NOMO-1 (cell line): ENCODE measurements at regions not wholly inside any gene's neighbourhood (a gene's known extent, or its start where the extent isn't known, plus 50 kb on each side); places are given as distances from the start of the nearest gene placed in this dataset.
"Not testable (repeated sequence)": the region's sequence is repeated elsewhere in the genome, so short reads cannot be mapped to it uniquely, and the experiment has no call there.

ENCODE experiments used
- DNase-seq, 2 experiments: peaks; one replicate each; lab custom pipeline; 2025; ENCODE audit not compliant: unreplicated experiment in 2 of 2; lab: John Stamatoyannopoulos, UW

DNA sequence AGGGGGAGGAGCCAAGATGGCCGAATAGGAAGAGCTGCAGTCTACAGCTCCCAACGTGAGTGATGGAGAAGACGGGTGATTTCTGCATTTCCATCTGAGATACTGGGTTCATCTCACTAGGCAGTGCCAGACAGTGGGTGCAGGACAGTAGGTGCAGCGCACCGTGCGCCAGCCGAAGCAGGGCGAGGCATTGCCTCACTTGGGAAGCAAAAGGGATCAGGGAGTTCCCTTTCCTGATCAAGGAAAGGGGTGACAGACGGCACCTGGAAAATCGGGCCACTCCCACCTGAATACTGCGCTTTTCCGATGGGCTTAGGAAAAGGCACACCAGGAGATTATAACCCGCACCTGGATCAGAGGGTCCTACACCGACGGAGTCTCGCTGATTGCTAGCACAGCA is 121.1 kb upstream of the SESTD1 start:
- DNase-seq, result not testable (repeated sequence)

DNA sequence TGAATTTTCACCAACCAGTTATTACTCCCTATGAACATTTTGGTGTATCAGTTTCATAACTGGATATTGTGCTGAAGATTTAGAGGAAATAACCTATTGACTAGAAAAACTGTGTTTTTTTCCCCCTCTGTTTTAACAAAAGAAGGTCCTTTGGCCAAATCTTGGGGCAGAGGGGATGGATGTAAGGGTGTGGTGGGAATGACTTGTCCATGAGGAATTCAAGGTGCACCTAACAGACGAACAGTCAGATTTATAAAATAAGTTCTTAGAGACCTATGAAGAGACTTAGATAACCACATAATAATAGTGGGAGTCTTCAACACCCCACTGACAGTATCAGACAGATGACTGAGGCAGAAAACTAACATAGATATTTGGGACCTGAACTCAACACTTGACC is 119.3 kb upstream of the SESTD1 start:
- DNase-seq, result no peak

DNA sequence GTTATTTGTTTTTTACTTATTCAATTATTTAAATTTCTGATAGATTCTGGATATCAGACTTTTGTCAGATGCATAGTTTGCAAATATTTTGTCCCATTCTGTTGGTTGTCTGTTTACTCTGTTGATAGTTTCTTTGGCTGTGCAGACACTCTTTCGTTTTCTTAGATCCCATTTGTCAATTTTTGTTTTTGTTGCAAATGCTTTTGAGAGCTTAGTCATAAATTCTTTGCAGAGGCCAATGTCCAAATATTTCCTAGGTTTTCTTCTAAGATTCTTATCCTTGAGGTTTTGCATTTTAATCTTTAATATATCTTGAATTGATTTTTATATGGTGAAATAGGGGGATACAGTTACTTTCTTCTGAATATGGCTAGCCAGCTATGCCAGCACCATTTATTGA is 112.7 kb upstream of the SESTD1 start:
- no peak for DNase-seq

DNA sequence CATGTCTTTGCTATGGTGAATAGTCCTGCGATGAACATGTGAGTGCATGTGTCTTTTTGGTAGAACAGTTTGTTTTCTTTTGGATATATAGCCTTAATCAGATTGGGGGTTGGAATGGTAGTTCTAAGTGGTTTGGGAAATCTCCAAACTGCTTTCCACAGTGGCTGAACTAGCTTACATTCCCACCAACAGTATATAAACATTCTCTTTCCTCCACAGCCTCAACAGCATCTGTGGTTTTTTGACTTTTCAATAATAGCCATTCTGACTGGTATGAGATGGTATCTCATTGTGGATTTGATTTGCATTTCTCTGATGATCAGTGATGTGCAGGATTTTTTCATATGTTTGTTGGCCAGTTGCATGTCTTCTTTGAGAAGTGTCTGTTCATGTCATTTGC is 112.2 kb upstream of the SESTD1 start:
- DNase-seq, result no peak

DNA sequence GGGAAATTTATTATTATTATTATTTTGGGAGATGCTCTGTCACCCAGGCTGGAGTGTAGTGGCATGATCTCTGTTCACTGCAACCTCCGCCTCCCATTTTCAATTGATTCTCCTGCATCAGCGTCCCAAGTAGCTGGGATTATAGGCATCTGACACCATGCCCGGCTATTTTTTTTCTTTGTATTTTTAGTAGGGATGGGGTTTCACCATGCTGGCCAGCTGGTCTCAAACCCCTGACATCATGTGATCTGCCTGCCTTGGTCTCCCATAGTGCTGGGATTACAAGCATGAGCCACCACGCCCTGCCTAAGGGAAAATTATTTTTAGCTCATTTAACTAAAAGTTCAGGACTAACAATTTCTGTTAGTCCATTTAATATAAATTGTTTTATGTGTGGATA is 109.2 kb upstream of the SESTD1 start:
- DNase-seq, result no peak

DNA sequence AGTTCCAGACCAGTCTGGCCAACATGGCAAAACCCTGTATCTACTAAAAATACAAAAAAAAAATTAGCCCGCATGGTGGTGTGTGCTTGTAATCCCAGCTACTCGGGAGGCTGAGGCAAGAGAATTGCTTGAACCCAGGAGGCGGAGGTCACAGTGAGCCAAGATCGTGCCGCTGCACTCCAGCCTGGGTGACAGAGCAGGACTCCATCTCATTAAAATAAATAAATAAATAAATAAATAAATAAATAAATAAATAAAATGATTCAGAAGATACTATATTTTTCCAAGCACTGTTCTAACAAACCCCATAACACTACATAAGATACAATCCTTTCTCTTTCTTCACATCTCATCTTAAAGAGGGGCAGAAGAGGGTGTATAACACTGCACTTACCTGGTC is 100.9 kb upstream of the SESTD1 start:
- DNase-seq, result not testable (repeated sequence)

DNA sequence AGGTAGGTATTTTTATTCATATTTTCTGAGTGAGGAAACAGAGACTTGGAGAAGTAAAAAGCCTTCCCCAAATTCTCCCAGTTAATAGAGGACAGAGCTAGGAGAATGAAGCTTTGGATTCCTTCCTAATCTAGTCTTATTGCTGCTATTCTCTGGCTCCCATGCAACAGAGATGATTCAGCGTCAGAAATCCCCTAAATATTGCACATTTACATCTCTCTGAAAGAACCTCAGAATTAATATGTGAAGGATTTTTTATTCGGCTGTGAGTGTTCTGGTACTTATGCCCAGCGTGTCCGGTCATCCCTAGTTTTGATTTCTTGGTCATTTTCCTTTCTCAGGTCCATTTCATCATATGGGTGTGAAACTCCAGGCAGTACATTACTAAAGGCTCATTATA is 91.2 kb upstream of the SESTD1 start:
- DNase-seq, result no peak

DNA sequence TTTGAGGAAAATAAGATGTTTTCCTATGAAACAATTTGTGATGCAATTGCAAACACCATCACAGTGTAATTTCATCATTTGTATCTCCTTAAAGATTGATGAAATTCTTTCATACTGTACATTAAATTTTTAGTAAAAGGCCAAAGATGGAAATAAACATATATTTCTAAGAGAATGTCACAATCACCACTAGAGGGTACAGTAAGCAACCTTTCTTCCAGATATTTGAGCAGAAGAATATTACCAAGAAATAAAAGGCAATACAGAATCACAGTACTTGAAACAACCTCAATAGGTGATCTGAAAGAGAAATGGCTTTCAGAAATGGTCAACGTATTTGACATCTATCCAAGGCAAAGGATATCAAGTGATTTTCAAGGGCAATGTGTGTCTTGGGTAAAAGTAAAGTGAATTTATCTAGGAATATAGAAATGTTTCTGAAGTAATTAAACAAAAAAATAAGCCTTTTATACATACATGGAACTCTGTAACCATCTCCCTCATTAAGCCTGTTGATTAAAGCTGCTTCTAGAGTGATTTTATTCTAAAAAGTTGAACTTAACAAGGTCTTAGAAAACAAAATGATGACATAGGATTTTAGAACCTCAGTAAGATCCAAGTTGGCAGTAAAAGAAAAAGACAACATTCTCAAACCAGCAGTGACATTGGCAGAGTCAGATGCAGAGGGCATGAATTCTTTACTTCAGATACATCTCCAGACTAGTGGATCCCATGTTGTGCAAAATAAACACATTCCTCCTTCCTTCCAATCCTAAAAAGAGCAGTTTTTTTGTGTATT is 90.3 kb upstream of the SESTD1 start:
- no peak for DNase-seq

DNA sequence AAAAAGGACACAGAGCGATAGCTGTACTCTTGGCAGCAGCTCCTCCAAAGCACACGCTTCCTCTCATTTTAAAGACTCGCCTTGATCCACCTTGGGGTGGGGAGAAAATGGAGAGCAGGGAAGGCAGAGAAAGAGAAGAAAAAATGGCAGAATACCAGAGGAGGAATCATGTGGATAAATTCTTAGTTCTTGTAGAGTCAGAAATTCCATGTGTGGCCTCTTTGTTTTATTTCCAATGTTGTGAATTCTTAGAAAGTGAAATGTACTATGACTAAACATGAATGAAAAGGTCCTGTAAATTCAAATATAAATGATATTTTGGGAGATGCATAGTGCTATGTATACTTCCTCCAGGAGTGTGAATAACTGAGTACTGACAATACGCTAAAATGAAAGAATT is 89.7 kb upstream of the SESTD1 start:
- DNase-seq, result no peak

DNA sequence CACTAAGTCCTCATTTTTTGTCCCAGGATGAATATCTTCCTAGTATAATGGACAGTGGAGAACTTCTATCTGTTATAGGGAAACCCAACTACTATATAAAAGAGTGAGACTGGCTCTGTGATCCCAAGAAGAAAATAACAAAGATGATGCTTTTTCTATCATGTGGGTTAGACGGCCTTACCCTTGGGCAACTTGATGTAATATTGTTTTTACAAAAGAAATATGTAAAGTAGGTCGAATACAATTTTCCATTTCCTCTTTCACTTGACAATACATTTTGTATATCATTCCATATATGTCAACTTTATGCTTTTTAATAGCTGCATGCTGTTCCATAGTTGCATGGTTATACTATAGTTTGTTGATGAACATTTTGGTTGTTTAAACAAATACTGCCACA is 87.5 kb upstream of the SESTD1 start:
- DNase-seq, result no peak

DNA sequence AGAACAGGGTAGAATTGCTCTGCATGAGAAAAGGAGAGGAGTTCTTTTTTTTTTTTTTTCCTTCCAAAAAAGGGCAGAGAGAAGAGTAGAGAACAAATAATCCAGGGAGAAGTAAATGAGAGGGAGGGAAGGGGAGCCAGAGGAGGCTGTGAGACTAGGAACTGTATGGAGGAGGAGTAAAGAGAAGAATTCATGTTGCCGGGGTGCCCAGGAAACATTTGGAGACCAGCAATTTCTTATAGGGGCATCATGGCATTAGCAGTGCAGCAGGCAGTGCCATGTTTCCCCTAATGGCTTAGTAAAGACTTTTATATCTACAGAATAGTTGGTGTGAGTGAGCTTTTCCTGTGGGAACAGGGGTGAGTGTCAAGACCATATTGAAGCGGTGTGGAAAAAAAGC is 86.4 kb upstream of the SESTD1 start:
- no peak for DNase-seq

DNA sequence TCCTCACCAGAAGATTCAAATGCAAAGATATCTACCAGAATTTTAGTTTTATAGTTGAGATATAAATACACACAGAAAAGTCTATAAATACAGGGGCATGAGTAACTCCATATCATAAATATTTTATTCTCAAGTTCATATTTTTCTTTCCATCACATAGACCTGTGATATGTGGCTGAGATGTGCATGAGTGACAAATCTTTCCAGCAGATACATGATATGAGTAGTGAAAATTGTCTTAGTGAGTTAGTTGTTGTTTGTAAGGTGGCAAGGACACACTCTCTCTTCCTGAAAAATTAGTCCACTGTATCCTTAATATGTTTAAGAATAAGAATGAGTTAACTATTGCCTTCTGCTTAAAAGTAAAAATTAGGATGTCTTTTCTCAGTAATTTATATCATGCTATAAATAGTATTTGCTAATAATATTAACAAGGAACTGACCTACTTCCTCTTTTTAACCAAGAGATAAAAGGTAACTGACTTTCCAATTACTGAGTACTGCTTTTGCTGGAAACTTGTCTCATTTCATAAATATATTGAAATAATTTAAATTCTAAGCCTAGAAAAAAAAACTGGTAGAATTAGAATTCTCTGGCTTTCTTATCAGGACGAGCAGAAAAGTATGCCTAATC is 85.2 kb upstream of the SESTD1 start:
- DNase-seq, result peak in 1 of 2 experiments; percentile 8

DNA sequence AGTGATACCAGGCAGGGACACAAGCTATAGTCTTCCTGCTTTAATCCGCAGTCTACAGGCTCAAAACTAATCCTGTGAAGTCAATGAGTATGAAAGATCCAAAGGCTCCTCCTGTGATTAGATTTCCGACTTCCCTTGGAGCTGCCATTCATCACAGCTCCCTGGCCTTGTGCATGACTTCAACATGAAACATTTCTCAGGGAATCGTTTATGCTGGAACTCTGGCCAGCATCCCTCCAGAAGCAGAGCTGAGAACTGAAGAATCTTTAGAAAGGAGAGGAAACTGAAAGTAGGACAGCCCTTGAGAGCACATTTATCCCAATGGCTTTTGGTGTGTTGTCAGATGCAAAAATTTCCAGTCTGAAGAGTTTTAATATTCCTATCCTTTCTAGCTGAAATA is 84.3 kb upstream of the SESTD1 start:
- no peak for DNase-seq

DNA sequence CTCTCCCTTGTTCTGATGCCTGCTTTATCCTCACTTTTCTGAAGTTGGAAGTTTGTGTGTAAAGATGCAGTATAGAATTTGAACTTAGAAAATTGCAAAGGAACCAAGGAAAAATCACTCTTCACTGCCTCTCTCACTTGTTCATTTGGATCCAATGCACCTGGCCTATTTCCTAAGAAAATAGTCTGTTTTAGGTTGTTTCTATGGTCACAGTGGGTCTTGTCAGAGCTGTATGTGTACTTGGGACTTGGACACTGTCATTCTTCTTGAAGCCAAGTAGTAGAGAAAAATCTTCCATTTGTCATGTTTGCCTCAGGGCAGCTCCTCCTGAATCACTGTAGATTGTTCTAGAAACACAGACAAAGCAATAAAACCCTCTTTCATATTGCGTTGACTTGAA is 80.3 kb upstream of the SESTD1 start:
- DNase-seq, result no peak

DNA sequence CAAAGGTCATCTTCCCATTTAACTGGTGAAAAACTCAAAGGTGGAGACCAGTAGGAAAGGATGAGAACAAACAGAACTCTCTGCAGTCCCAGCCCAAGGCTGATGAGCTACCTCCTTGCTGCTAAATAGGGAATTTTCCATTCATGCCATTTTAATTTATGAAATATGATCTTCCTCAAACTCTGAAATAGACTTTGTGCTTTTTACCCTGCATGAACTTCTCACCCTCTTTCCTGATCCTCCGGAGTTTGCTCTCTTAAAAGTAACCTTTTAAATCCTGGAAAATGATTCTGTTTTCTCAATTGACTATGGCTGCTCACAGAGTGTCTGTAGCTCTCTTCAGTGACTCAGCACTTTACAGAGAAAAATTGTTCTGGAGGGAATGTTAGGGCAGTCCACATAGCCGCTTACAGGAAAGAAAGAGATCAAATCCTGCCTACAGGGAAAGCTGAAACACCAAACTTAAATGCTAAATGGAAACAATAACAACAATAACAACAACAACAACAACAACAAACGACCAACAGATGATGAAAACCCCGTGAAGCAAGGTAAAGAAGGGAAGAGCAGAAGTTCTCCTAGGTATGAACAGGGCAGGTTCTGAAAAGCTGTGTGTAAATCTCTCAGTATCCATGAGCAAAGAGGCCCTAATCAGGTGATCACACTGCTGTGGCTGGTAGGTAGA is 79.8 kb upstream of the SESTD1 start:
- DNase-seq, result no peak

DNA sequence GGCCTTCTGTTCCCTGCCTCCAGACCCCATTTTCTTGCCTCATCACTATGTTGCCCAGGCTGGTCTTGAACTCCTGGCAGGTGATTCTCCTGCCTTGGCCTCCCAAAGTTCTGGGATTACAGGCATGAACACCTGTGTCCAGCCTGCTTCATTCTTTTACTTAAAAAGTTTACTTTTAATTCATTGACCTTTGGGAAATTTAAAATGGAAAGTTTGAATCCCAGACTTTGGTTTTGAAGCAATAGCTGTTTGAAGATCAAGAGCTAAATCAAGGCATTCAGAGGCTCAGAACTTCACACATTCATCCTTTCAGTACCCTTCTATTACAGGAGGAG is 79.3 kb upstream of the SESTD1 start:
- DNase-seq, result no peak

DNA sequence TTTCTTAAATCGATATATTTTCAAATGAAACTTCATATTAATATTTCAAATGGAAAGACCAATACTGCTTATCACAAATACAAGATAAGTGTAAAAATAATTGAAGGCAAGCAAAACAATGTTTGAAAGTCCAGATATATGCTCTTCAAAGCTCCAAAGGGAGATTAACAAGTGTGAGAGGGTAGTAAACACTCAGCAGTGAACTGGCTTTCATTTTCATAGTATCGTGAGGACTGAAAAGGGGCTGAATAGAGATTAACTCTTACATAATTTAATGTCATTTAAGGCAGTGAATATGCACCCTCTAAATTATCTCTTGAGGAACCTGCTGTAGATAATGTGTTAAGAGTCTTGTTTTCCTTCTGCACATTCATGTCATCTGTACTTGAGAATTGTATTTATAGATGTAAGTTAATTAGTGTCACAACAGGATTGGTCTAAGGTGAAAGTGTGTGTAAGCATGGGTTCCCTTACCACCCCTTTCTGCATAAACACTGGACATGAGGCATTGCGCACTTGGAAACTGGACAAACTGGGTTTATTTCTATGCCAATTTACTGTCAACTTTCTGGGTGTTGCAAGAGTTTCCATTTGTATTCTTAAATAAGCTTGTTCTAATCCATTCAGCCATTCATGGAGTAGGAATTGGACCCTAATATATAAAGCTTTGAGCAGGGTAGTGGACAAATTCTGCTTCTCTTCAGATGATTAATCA is 76.7 kb upstream of the SESTD1 start:
- no peak for DNase-seq

DNA sequence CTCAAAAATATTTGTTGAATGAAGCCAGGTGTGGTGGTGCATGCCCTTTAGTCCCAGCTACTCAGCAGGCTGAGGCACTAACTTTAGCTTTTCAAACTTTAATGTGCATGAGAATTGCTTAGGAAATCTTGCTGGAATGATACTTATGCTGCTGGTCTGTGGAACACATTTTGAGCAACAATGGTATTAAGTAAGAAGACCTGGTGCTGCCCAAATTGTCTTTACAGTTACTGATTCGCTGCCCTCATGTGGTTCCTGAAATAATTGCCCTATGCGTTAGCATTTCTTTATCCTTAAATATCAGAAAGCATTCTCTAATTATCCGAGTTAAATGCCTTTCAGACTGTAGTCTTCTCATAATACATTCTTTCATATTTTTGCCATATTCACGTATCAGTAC is 76.0 kb upstream of the SESTD1 start:
- peak in 1 of 2 experiments; percentile 28 for DNase-seq

DNA sequence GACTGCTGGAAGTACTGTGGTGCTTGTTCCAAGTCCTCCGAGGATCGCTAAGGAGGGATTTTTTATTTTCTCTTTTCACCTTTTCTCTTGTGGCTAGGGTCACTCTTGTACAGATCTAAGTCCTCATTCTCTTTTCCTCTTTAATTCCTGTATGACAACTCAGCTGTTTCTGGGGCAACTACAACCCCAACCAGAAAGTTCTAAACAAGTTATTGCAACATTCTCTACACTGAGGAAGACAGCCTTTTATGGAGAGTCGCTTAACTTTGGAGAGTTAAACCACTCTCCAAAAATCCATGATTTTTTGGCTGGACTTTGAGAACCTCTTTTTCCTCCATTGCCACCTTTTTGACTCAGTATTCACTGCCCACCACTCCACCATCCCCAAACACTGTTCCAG is 74.0 kb upstream of the SESTD1 start:
- DNase-seq, result peak in 1 of 2 experiments; percentile 4

DNA sequence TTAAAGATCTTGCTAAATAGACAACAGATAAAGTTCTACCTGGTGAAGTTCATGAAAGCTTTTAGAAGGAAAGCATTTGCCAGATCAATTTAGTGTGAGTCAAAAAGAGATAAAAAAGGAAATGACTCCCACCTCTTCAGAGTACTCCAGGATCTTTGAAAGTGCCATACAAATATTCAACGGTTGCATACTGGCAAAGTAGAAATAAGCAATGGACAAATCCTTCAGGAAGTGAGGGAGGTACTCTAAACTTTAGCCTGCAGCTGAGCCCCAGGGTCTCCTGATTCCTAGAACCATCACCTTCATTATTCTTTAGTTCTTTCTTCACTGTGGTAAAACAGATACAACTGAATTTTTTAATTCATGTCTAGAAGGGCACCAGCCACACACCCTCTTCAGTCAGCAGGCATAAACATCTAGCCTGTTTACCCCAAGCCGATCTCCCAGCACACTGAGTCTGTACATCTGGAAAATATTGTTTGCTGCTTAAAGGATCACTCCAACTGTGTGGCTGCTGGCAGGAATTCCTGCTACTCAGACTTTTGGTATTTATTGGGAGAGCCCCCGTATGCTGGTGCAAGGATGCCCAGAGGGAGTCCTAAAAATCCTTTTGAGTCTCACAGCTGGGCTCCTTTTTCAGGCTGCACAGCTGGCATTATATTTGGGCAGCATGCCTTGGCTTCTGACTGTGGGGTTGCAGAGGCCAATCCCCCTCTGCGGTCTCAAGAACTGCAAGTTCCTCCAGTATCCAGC is 72.3 kb upstream of the SESTD1 start:
- DNase-seq, result no peak

DNA sequence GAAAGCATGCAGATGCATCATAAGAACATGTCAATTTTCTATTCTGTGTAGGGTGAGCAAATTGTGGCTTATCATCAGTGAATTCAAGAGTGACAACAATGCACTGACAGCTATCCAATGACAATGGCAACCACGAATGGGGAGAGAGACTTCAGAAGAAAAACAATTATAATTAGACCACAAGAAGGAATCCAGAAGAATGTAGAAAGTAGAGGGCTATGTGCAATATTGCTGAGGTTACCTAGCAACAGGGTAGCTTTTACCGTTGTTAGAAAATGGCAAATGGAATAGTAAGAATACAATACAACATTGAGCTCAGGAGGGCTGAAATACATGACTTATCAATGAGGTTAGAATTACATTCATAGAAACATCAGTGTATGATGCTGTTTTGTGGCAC is 71.1 kb upstream of the SESTD1 start:
- no peak for DNase-seq
